Mucosa of descending colon (tissue), 3 donors: ENCODE measurements at regions not wholly inside any gene's neighbourhood (a gene's known extent, or its start where the extent isn't known, plus 50 kb on each side); places are given as distances from the start of the nearest gene placed in this dataset.

ENCODE experiments used
- ATAC-seq: fragments of 200-7000 bp; cut with Tn5 transposase; one replicate; pipeline ENCODE4 v1.9.1; 2020; ENCODE audit warnings: mild to moderate bottlenecking, moderate library complexity
- DNase-seq, 3 donors: peaks; one replicate each; pipeline ENCODE4 v3.0.0-alpha.2; 2020
- H3K36me3 ChIP-seq: fragments of 200-600 bp; one replicate; pipeline ENCODE4 v1.8.0; 2021; ENCODE audit warnings: low read depth, mild to moderate bottlenecking
- H3K4me1 ChIP-seq: fragments of 200-600 bp; one replicate; pipeline ENCODE4 v1.8.0; 2021; ENCODE audit warnings: low read depth, mild to moderate bottlenecking
- H3K4me3 ChIP-seq: fragments of 200-600 bp; one replicate; pipeline ENCODE4 v1.8.0; 2021; ENCODE audit warnings: mild to moderate bottlenecking
- H3K9me3 ChIP-seq: fragments of 200-600 bp; one replicate; pipeline ENCODE4 v1.8.0; 2021; ENCODE audit warnings: mild to moderate bottlenecking
- intact Hi-C, 2 donors: fragments of 100-400 bp; cut with DNase I in 1 of 2; cut with micrococcal nuclease in 1 of 2; formaldehyde crosslinking; loops; one replicate each; pipeline versions ENCODE4 v1.11.0 to v1.11.1; 2022; cut with DNase I, micrococcal nuclease
- TF ChIP-seq, protein P1 (sequence below): fragments of 200-600 bp; IDR thresholded peaks from one replicate; pipeline ENCODE4 v1.8.0; 2022; ENCODE audit warnings: antibody characterized with exemption, mild to moderate bottlenecking
- donor health status: DM: no; HTN: no; CAD: no; lungs with moderate emphysema.
- donor health status: DM: no; HTN: no; CAD: no.
- donor health status: DM: no; HTN: yes; CAD: no.

DNA sequence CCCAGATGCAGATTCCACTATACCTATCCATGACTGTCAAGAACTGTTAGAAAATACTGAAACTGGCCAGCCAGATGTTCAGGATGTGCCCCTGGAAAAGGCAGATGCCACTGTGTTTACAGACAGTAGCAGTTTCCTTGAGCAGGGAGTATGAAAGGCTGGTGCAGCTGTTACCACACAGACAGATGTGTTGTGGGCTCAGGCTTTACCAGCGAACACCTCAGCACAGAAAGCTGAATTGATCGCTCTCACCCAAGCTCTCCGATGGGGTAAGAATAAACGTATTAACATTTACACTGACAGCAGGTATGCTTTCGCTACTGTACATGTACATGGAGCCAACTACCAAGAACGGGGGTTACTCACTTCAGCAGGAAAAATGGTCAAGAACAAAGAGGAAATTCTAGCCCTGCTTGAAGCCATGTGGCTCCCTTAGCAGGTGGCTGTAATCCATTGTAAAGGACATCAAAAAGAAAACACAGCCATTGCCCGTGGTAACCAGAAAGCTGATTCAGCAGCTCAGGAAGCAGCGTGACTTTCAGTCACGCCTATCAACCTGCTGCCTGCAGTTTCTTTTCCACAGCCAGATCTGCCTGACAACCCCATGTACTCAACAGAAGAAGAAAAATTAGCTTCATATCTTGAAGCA, 459.7 kb upstream of the HTR1E start:
- peaks cover 25% of the 10 kb centered on the region for H3K9me3 ChIP-seq
- no peaks in the 10 kb centered on the region for H3K36me3 ChIP-seq
- ATAC-seq (no peak), DNase-seq (no peak)
- TF ChIP-seq, protein P1, sequence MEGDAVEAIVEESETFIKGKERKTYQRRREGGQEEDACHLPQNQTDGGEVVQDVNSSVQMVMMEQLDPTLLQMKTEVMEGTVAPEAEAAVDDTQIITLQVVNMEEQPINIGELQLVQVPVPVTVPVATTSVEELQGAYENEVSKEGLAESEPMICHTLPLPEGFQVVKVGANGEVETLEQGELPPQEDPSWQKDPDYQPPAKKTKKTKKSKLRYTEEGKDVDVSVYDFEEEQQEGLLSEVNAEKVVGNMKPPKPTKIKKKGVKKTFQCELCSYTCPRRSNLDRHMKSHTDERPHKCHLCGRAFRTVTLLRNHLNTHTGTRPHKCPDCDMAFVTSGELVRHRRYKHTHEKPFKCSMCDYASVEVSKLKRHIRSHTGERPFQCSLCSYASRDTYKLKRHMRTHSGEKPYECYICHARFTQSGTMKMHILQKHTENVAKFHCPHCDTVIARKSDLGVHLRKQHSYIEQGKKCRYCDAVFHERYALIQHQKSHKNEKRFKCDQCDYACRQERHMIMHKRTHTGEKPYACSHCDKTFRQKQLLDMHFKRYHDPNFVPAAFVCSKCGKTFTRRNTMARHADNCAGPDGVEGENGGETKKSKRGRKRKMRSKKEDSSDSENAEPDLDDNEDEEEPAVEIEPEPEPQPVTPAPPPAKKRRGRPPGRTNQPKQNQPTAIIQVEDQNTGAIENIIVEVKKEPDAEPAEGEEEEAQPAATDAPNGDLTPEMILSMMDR: no peak
- intact Hi-C loops: no loop called here
- H3K4me3 ChIP-seq: no peak overlapping the region
- H3K4me1 ChIP-seq: no peaks in the 10 kb centered on the region

DNA sequence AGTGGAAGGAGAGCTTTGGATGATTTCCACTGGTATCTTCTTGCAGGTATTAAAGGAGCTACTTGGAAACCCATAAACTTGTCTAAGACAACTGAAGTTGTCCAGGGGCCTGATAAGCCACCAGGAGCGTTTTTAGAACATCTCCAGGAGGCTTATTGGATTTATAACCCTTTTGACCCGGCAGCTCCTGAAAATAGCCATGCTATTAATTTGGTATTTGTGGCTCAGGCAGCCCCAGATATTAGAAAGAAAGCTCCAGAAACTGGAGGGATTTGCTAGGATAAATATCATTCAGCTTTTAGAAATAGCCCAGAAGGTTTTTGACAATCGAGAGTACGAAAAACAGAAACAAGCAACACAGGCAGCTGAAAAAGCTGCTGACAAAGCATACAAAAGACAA, 461.0 kb upstream of the HTR1E start:
- Histone ChIP-seq H3K4me1 (no peaks in the 10 kb centered on the region), H3K36me3 (no peaks in the 10 kb centered on the region), H3K4me3 (no peak overlapping the region), H3K9me3 (peaks cover 25% of the 10 kb centered on the region)
- ATAC-seq: no peak
- DNase-seq: no peak
- intact Hi-C loops: no loop called here
- TF ChIP-seq, protein P1: no peak

DNA sequence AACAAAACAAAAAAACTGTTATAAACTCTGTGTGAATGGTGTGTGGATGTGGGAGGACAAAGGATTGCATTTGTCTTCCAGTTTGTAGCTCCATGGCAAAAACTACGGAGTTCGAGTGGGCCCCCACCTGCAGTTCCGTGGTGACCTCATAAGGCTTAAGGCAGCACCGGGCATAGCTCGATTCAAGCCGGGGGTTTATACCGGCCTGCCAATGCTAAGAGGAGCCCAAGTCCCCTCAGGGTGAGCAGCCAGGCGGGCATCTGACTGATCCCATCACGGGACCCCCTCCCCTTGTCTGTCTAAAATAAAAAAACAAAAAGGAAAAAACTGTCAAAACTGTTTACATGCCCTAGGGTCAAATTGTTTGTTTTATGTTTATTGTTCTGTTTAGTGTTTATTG, 463.2 kb upstream of the HTR1E start:
- Histone ChIP-seq H3K4me3 (no peak overlapping the region), H3K36me3 (no peaks in the 10 kb centered on the region), H3K4me1 (no peaks in the 10 kb centered on the region), H3K9me3 (peaks cover 32% of the 10 kb centered on the region)
- TF ChIP-seq, protein P1: no peak
- intact Hi-C loops: no loop called here
- ATAC-seq (no peak), DNase-seq (no peak)

DNA sequence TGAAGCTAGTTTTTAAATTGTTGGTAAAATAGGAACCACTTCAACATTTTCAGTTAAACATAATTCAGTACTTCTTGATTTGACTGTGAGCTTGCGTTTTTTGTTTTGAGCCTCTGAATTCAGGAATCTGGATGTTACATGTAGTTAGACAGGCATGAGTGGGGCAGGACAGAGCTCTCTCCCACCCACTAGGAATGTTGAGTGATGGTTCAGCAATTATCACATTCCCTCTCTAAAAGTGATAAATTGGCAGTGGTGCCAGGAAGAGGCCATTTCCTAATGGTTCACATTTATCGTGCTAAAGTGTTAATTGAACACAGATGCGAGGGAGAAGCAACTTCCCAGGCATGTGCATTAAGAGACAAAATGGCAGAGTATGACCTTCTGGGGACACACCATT, 465.5 kb upstream of the HTR1E start:
- intact Hi-C loops: no loop called here
- no peaks in the 10 kb centered on the region for H3K4me1 ChIP-seq
- TF ChIP-seq, protein P1: no peak
- H3K36me3 ChIP-seq: no peaks in the 10 kb centered on the region
- DNase-seq (no peak), ATAC-seq (no peak)
- no peak overlapping the region for H3K4me3 ChIP-seq
- H3K9me3 ChIP-seq: peaks cover 30% of the 10 kb centered on the region

DNA sequence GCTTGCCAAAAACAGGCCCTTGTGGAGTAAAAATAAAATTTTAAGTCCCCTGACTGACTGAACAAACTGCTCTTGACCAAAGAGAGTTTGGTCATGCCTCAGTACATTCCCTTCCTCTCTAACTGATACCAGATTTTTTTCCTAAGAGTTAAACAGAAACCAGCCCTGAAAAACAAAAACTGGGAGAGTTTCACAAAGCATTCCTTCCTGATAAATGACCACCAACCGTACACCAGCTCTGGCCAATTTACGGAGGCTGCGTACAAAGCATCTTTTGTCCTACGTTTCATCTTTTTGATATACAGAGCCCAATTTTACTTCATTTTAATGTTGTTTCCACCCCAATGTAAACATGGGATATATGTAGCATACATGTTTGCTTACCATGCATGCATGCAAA, 477.4 kb upstream of the HTR1E start:
- Histone ChIP-seq H3K4me3 (no peak overlapping the region), H3K36me3 (no peaks in the 10 kb centered on the region), H3K9me3 (peaks cover 56% of the 10 kb centered on the region), H3K4me1 (no peaks in the 10 kb centered on the region)
- ATAC-seq (no peak), DNase-seq (no peak)
- intact Hi-C loops: no loop called here
- TF ChIP-seq, protein P1: no peak

DNA sequence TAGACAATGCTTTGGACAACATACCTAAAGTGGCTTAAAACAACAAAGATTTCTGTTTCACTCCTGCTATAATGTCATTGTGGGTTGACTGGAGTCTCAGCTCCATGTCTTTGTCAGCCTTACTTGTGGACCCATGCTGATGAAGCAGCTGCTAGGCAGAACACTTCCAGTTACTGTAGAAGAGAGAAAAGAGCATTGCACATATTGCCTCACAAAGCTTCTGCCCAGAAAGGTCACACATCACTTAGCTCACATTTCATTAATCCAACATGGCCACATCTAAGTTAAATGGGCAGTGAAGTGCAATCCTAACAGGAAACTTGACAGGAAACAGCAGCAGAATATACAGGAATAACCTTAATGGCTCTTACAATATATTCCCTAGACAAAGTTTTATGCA, 480.5 kb upstream of the HTR1E start:
- no peak for ATAC-seq
- DNase-seq: no peak
- TF ChIP-seq, protein P1: no peak

More for the DNA sequence above, 480.5 kb upstream of the HTR1E start:
- intact Hi-C loops: no loop called here
- no peak overlapping the region for H3K4me3 ChIP-seq
- H3K36me3 ChIP-seq: no peaks in the 10 kb centered on the region
- peaks cover 55% of the 10 kb centered on the region for H3K9me3 ChIP-seq
- no peaks in the 10 kb centered on the region for H3K4me1 ChIP-seq
